ENCODE measurements at regions not wholly inside any gene's neighbourhood (a gene's known extent, or its start where the extent isn't known, plus 50 kb on each side); places are given as distances from the start of the nearest gene placed in this dataset.

DNA sequence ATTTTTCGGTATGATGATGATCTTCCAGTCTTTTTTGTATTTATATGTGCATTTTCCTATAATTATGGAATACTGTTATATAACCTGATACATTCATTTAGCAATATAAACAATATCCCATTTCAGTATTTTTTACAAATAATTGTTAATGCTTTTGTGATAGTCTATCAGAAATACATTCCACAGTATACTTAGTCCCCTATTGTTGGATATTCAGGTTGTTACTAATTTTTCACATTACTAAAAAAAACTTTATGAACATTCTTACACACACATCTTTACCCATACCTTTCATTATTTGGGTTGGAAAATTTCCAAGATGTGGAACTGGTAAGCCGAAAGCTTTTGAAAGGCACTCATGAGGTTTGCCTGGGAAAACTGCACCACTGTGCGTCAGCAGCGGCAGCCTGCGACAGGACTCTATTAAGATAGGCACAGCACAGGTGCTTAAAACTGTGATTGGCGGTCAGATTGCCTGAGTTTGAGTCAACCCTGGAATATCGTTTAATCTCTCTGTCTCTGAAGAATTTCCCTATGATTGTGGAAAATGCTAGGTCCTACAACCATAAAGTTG lies 147.5 kb upstream of the ERCC6L2 start:
- no peaks in the 10 kb centered on the region for H3K4me1 ChIP-seq (ENCODE audit: control insufficient read depth in 3 of 3, insufficient read depth in 3 of 3, low read length in 3 of 3)
- H3K9me3 ChIP-seq (ENCODE audit: control insufficient read depth in 3 of 3, low read length in 3 of 3) = no peaks in the 10 kb centered on the region
- H3K9ac ChIP-seq (ENCODE audit: low read depth in 1 of 3, low read length in 3 of 3) = no peak overlapping the region
- no peak overlapping the region for H3K27ac ChIP-seq (ENCODE audit: low read depth, low read length)
- peaks cover 0 to 8% (median 0%) of the 10 kb centered on the region in 3 donors for H3K27me3 ChIP-seq (ENCODE audit: control insufficient read depth in 3 of 3, insufficient read depth in 3 of 3, low read length in 3 of 3)
- no peak overlapping the region for H3K4me3 ChIP-seq (ENCODE audit: low read length in 3 of 3)
- H3K36me3 ChIP-seq (ENCODE audit: control insufficient read depth in 3 of 3, insufficient read depth in 3 of 3, low read length in 3 of 3) = no peaks in the 10 kb centered on the region

GRCh38 chr9:95726756-95727155 lies 148.7 kb upstream of the ERCC6L2 start:
- no peaks in the 10 kb centered on the region for H3K36me3 ChIP-seq (ENCODE audit: control insufficient read depth in 3 of 3, insufficient read depth in 3 of 3, low read length in 3 of 3)
- peaks cover 0 to 10% (median 0%) of the 10 kb centered on the region in 3 donors for H3K27me3 ChIP-seq (ENCODE audit: control insufficient read depth in 3 of 3, insufficient read depth in 3 of 3, low read length in 3 of 3)
- no peak overlapping the region for H3K27ac ChIP-seq (ENCODE audit: low read depth, low read length)
- H3K9me3 ChIP-seq (ENCODE audit: control insufficient read depth in 3 of 3, low read length in 3 of 3) = no peaks in the 10 kb centered on the region
- no peak overlapping the region for H3K9ac ChIP-seq (ENCODE audit: low read depth in 1 of 3, low read length in 3 of 3)
- no peaks in the 10 kb centered on the region for H3K4me1 ChIP-seq (ENCODE audit: control insufficient read depth in 3 of 3, insufficient read depth in 3 of 3, low read length in 3 of 3)
- no peak overlapping the region for H3K4me3 ChIP-seq (ENCODE audit: low read length in 3 of 3)

DNA sequence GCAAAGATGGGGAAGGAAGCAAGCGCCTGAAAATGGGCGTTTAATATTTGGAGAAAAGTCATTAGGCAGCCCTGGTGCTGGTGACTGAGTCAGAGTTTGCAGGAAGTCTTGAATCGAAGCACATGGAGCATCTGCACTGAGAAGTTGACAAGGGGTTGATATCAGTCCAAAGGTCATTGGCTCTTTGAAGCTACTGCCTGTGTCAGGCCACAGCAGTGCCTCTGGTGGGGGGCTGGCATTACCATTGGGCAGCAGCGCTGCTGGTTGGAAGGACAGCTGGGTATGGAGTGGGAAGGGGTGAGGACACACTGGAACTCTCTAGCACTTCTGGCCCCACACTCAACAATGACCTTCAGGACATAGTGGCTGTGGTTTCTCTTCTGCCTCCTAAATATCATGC lies 150.4 kb upstream of the ERCC6L2 start:
- peaks cover 0 to 10% (median 0%) of the 10 kb centered on the region in 3 donors for H3K27me3 ChIP-seq (ENCODE audit: control insufficient read depth in 3 of 3, insufficient read depth in 3 of 3, low read length in 3 of 3)

GRCh38 chr9:95724253-95724991 lies 151.1 kb upstream of the ERCC6L2 start:
- H3K36me3 ChIP-seq (ENCODE audit: control insufficient read depth in 3 of 3, insufficient read depth in 3 of 3, low read length in 3 of 3) = no peaks in the 10 kb centered on the region
- H3K27me3 ChIP-seq (ENCODE audit: control insufficient read depth in 3 of 3, insufficient read depth in 3 of 3, low read length in 3 of 3) = peaks cover 0 to 10% (median 0%) of the 10 kb centered on the region in 3 donors
- H3K27ac ChIP-seq (ENCODE audit: low read depth, low read length) = no peak overlapping the region
- H3K9ac ChIP-seq (ENCODE audit: low read depth in 1 of 3, low read length in 3 of 3) = no peak overlapping the region
- no peaks in the 10 kb centered on the region for H3K4me1 ChIP-seq (ENCODE audit: control insufficient read depth in 3 of 3, insufficient read depth in 3 of 3, low read length in 3 of 3)
- no peak overlapping the region for H3K4me3 ChIP-seq (ENCODE audit: low read length in 3 of 3)
- H3K9me3 ChIP-seq (ENCODE audit: control insufficient read depth in 3 of 3, low read length in 3 of 3) = no peaks in the 10 kb centered on the region

More for the DNA sequence above, 150.4 kb upstream of the ERCC6L2 start:
- H3K9me3 ChIP-seq (ENCODE audit: control insufficient read depth in 3 of 3, low read length in 3 of 3) = no peaks in the 10 kb centered on the region
- H3K4me1 ChIP-seq (ENCODE audit: control insufficient read depth in 3 of 3, insufficient read depth in 3 of 3, low read length in 3 of 3) = no peaks in the 10 kb centered on the region
- no peak overlapping the region for H3K9ac ChIP-seq (ENCODE audit: low read depth in 1 of 3, low read length in 3 of 3)
- no peak overlapping the region for H3K4me3 ChIP-seq (ENCODE audit: low read length in 3 of 3)
- no peaks in the 10 kb centered on the region for H3K36me3 ChIP-seq (ENCODE audit: control insufficient read depth in 3 of 3, insufficient read depth in 3 of 3, low read length in 3 of 3)
- H3K27ac ChIP-seq (ENCODE audit: low read depth, low read length) = no peak overlapping the region

- no peaks in the 10 kb centered on the region for H3K4me1 ChIP-seq (ENCODE audit: control insufficient read depth in 3 of 3, insufficient read depth in 3 of 3, low read length in 3 of 3)
- H3K27me3 ChIP-seq (ENCODE audit: control insufficient read depth in 3 of 3, insufficient read depth in 3 of 3, low read length in 3 of 3) = peaks cover 0 to 13% (median 0%) of the 10 kb centered on the region in 3 donors
- H3K36me3 ChIP-seq (ENCODE audit: control insufficient read depth in 3 of 3, insufficient read depth in 3 of 3, low read length in 3 of 3) = no peaks in the 10 kb centered on the region
- no peak overlapping the region for H3K4me3 ChIP-seq (ENCODE audit: low read length in 3 of 3)
- no peak overlapping the region for H3K27ac ChIP-seq (ENCODE audit: low read depth, low read length)
- no peaks in the 10 kb centered on the region for H3K9me3 ChIP-seq (ENCODE audit: control insufficient read depth in 3 of 3, low read length in 3 of 3)
- H3K9ac ChIP-seq (ENCODE audit: low read depth in 1 of 3, low read length in 3 of 3) = no peak overlapping the region
These were observed 153.3 kb upstream of the ERCC6L2 start for GRCh38 chr9:95722141-95722540.

GRCh38 chr9:95721061-95721531 lies 154.4 kb upstream of the ERCC6L2 start:
- no peaks in the 10 kb centered on the region for H3K36me3 ChIP-seq (ENCODE audit: control insufficient read depth in 3 of 3, insufficient read depth in 3 of 3, low read length in 3 of 3)
- H3K9ac ChIP-seq (ENCODE audit: low read depth in 1 of 3, low read length in 3 of 3) = no peak overlapping the region
- no peak overlapping the region for H3K27ac ChIP-seq (ENCODE audit: low read depth, low read length)
- peaks cover 0 to 13% (median 0%) of the 10 kb centered on the region in 3 donors for H3K27me3 ChIP-seq (ENCODE audit: control insufficient read depth in 3 of 3, insufficient read depth in 3 of 3, low read length in 3 of 3)
- no peaks in the 10 kb centered on the region for H3K4me1 ChIP-seq (ENCODE audit: control insufficient read depth in 3 of 3, insufficient read depth in 3 of 3, low read length in 3 of 3)
- peaks cover 0 to 4% (median 0%) of the 10 kb centered on the region in 3 donors for H3K9me3 ChIP-seq (ENCODE audit: control insufficient read depth in 3 of 3, low read length in 3 of 3)
- H3K4me3 ChIP-seq (ENCODE audit: low read length in 3 of 3) = no peak overlapping the region

DNA sequence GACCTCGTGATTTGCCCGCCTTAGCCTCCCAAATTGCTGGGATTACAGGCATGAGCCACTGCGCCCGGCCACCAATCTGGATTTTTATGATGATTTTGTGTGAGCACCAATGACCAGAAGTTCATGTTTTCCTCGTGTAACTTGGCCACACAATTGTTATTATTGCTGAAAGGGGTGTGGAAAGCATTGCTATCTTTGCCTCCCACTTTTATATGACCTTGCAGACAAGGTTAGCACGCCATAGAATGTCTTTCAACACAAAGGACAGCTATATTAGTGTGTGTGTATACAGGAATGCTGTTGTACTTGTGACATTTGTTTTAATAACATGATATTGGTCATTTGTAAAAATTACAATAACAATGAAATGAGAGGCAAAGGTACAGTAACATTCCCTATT lies 155.0 kb upstream of the ERCC6L2 start:
- no peak overlapping the region for H3K4me3 ChIP-seq (ENCODE audit: low read length in 3 of 3)
- peaks cover 0 to 13% (median 0%) of the 10 kb centered on the region in 3 donors for H3K27me3 ChIP-seq (ENCODE audit: control insufficient read depth in 3 of 3, insufficient read depth in 3 of 3, low read length in 3 of 3)
- H3K9ac ChIP-seq (ENCODE audit: low read depth in 1 of 3, low read length in 3 of 3) = no peak overlapping the region
- H3K4me1 ChIP-seq (ENCODE audit: control insufficient read depth in 3 of 3, insufficient read depth in 3 of 3, low read length in 3 of 3) = no peaks in the 10 kb centered on the region
- no peak overlapping the region for H3K27ac ChIP-seq (ENCODE audit: low read depth, low read length)
- peaks cover under 1 to 5% (median 3%) of the 10 kb centered on the region in 3 donors for H3K9me3 ChIP-seq (ENCODE audit: control insufficient read depth in 3 of 3, low read length in 3 of 3)
- H3K36me3 ChIP-seq (ENCODE audit: control insufficient read depth in 3 of 3, insufficient read depth in 3 of 3, low read length in 3 of 3) = no peaks in the 10 kb centered on the region

DNA sequence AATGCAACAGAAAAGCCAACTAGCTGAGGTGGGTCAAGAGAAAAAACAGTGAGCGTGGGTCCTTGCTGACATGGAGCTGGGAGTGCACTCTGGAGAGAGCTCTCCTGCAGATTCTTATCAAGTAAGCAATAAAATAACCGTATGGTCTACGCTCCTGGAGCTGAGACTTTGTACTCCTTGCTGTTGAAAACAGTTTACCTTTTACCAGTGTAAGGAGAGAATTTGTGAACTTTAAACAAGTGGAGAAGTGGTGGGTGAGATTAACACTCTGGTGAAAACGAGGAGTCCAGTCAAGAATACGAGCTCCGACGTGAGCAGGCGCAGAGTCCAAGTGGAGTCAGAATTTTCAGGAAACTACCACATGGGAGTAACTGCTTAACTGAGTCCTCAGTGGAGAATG lies 156.1 kb upstream of the ERCC6L2 start:
- Histone ChIP-seq H3K4me1 (ENCODE audit: control insufficient read depth in 3 of 3, insufficient read depth in 3 of 3, low read length in 3 of 3) (no peaks in the 10 kb centered on the region), H3K36me3 (ENCODE audit: control insufficient read depth in 3 of 3, insufficient read depth in 3 of 3, low read length in 3 of 3) (no peaks in the 10 kb centered on the region), H3K9ac (ENCODE audit: low read depth in 1 of 3, low read length in 3 of 3) (no peak overlapping the region), H3K4me3 (ENCODE audit: low read length in 3 of 3) (no peak overlapping the region), H3K27ac (ENCODE audit: low read depth, low read length) (no peak overlapping the region), H3K27me3 (ENCODE audit: control insufficient read depth in 3 of 3, insufficient read depth in 3 of 3, low read length in 3 of 3) (peaks cover 0 to 9% (median 0%) of the 10 kb centered on the region in 3 donors), H3K9me3 (ENCODE audit: control insufficient read depth in 3 of 3, low read length in 3 of 3) (peaks cover 3 to 7% (median 3%) of the 10 kb centered on the region in 3 donors)

GRCh38 chr9:95718263-95718662 lies 157.2 kb upstream of the ERCC6L2 start:
- no peak overlapping the region for H3K4me3 ChIP-seq (ENCODE audit: low read length in 3 of 3)
- peaks cover 3 to 7% (median 3%) of the 10 kb centered on the region in 3 donors for H3K9me3 ChIP-seq (ENCODE audit: control insufficient read depth in 3 of 3, low read length in 3 of 3)
- peaks cover 0 to 6% (median 0%) of the 10 kb centered on the region in 3 donors for H3K27me3 ChIP-seq (ENCODE audit: control insufficient read depth in 3 of 3, insufficient read depth in 3 of 3, low read length in 3 of 3)
- no peaks in the 10 kb centered on the region for H3K4me1 ChIP-seq (ENCODE audit: control insufficient read depth in 3 of 3, insufficient read depth in 3 of 3, low read length in 3 of 3)
- H3K9ac ChIP-seq (ENCODE audit: low read depth in 1 of 3, low read length in 3 of 3) = no peak overlapping the region
- no peaks in the 10 kb centered on the region for H3K36me3 ChIP-seq (ENCODE audit: control insufficient read depth in 3 of 3, insufficient read depth in 3 of 3, low read length in 3 of 3)
- no peak overlapping the region for H3K27ac ChIP-seq (ENCODE audit: low read depth, low read length)

- peaks cover 3 to 7% (median 3%) of the 10 kb centered on the region in 3 donors for H3K9me3 ChIP-seq (ENCODE audit: control insufficient read depth in 3 of 3, low read length in 3 of 3)
- H3K4me1 ChIP-seq (ENCODE audit: control insufficient read depth in 3 of 3, insufficient read depth in 3 of 3, low read length in 3 of 3) = no peaks in the 10 kb centered on the region
- no peaks in the 10 kb centered on the region for H3K36me3 ChIP-seq (ENCODE audit: control insufficient read depth in 3 of 3, insufficient read depth in 3 of 3, low read length in 3 of 3)
- no peak overlapping the region for H3K4me3 ChIP-seq (ENCODE audit: low read length in 3 of 3)
- H3K9ac ChIP-seq (ENCODE audit: low read depth in 1 of 3, low read length in 3 of 3) = no peak overlapping the region
- H3K27me3 ChIP-seq (ENCODE audit: control insufficient read depth in 3 of 3, insufficient read depth in 3 of 3, low read length in 3 of 3) = peaks cover 0 to 3% (median 0%) of the 10 kb centered on the region in 3 donors
- H3K27ac ChIP-seq (ENCODE audit: low read depth, low read length) = no peak overlapping the region
These were observed 159.5 kb upstream of the ERCC6L2 start for GRCh38 chr9:95715868-95716435.
